ENCODE measurements at regions not wholly inside any gene's neighbourhood (a gene's known extent, or its start where the extent isn't known, plus 50 kb on each side); places are given as distances from the start of the nearest gene placed in this dataset.

- no peak for DNase-seq (ENCODE audit: low spot score)
Measured at GRCh38 chr18:54769526-54770464, 58.5 kb upstream of the RAB27B start.

- DNase-seq (ENCODE audit: low spot score), result no peak
Measured at GRCh38 chr18:54772056-54772455, 56.2 kb upstream of the RAB27B start.

- DNase-seq (ENCODE audit: low spot score), result no peak
Measured at GRCh38 chr18:54774423-54774822, 53.9 kb upstream of the RAB27B start.

GRCh38 chr18:54774981-54775665 lies 53.2 kb upstream of the RAB27B start:
- no peak for DNase-seq (ENCODE audit: low spot score)

GRCh38 chr18:54775686-54776085 lies 52.6 kb upstream of the RAB27B start:
- no peak for DNase-seq (ENCODE audit: low spot score)

- no peak for DNase-seq (ENCODE audit: low spot score)
Measured at GRCh38 chr18:54776282-54776977, 51.8 kb upstream of the RAB27B start.

GRCh38 chr18:54777118-54777791 lies 51.0 kb upstream of the RAB27B start:
- no peak for DNase-seq (ENCODE audit: low spot score)

GRCh38 chr18:54777989-54778388 lies 50.3 kb upstream of the RAB27B start:
- DNase-seq (ENCODE audit: low spot score), result no peak
